Skin of body (tissue), 1 donor: ENCODE measurements at regions not wholly inside any gene's neighbourhood (a gene's known extent, or its start where the extent isn't known, plus 50 kb on each side); places are given as distances from the start of the nearest gene placed in this dataset.

Source experiments
- DNase-seq: peaks from one replicate; lab custom pipeline; 2025; lab: John Stamatoyannopoulos, UW

DNA sequence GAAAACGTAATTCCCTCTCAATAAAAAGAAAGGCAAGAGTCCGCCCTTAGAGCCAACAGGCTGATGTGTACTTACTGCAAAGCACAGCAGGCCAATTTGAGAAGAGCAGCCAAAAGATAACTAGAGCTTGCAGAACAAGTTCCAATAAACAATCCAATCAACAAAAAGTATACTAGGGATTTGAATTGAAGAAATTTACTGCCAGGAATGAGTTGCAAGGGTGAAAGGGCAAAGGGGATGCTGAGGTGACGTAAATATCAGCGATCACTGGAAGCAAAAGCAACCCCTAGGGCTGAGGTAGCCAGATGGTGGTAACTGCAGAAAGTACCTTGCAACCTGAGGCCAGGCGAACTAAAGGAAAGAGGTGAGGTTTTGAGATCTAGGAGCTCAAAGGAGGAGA, 152.1 kb upstream of the TENM3 start:
- no peak for DNase-seq

DNA sequence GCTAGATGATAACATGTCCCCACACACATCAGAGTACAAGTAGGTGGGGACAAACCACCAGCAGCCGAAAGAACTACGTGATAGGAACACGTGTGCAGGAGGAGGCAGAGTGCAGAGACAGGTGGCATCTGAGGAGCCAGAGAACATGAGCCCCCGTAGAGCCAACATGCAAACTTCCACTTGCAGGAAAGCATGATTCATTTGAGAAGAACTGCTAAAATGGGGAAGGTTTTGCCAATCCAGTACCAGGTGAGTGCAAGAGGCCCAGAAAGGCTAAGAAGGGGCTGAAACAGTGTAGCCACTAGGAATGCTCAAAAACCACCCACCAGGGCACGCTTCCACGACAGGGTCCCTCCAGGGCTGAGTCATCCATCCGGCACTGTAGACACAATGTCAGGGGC, 149.8 kb upstream of the TENM3 start:
- no peak for DNase-seq

DNA sequence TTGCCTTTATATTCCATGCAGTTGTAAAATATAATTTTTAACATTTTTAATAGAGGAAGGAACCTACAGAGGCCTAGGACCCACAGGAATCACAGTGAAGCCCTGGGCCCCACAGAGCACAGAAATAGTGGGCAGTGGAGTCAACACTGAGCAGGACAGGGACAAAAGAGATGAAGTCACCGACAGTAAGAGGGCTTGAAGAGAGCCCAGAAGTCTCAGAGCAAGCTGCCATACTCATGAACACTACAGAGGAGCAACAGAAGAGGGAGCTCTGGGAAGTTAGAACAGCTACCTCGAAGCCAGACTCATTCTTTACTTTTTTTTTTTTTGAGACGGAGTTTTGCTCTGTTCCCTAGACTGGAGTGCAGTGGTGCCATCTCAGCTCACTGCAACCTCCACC, 149.3 kb upstream of the TENM3 start:
- DNase-seq: no peak

DNA sequence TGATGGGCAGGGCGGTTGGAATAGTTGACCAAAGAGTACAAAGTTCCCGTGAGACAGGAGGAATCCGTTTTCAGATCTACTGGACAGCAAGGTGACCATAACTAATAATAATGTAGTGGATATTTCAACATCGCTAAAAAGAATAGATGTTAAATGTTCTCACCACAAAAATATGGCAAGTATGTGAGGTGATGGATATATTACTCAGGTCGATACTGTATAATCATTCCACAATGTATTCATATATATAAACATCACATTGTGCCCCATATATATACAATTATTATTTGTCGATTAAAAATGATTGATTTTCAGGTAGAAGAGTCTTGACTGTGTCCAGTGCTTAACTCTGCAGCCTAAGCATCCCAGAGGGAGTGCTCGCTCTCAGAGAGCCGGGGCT, 141.6 kb upstream of the TENM3 start:
- DNase-seq: no peak

DNA sequence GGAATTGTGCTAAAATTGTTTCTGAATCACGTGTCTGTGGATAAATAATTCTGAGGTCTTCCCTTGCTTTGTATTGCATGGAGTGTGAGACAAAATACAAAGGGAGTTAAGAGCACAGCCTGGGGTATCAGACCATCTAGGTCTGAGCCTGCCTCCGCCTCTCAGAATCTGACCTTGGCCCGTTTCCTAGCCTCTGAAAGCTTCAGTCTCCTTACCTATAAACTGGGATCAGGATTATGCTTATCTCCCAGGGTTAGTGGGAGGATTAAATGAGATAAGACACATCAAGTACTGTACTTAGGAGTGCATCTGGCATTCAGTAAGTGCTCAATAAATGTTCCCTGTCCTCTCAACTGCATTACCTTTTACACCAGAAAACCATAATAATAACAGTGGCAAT, 140.6 kb upstream of the TENM3 start:
- no peak for DNase-seq

DNA sequence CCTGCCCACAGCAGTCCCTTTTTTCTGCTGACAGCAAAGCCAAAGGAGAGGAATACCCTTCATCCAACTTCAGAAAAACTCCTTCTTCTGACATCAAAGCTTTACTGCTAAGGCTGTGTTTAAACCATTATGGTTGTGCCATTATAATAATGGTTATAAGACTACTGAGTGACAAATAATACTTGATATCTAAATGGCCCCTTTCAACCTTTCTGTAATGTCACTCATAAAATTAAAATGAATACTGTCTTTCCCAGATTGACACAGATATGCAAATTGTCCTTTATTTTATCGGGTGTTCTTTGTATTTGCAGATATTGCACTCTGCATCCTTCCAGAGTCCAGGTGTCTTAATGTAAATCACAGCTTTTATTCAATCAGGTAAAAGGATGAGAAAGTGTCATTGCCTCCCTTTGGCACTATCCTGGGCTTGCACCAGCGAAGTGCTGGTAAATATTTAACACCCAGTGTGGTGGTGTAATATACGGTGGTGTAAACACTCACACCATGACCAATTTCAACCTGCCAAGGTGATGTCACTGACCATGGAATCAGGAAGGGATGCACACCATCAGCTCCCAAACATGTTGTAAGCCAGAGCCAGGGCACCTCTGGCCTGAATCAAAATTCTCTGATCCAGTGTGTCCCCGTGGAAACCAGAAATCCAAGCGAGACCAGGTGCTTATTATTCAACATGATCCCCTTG, 139.4 kb upstream of the TENM3 start:
- no peak for DNase-seq

DNA sequence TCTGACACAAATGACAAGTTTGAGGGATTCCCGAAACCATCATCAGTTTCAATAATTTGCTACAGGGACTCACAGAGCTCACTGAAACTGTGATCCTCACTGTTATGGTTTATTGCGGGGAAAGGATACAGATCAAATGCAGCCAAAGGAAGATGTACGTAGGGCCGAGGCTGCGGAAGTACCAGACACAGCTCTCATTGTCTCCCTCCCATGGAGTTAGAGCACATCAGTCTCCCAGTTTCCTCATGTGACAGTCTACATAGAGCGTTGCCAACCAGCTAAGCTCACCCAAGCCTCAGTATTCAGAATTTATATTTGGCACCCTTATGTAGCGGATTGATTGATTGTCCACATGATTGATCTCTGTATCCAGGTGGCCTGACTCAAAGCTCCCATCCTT, 137.8 kb upstream of the TENM3 start:
- DNase-seq: no peak

DNA sequence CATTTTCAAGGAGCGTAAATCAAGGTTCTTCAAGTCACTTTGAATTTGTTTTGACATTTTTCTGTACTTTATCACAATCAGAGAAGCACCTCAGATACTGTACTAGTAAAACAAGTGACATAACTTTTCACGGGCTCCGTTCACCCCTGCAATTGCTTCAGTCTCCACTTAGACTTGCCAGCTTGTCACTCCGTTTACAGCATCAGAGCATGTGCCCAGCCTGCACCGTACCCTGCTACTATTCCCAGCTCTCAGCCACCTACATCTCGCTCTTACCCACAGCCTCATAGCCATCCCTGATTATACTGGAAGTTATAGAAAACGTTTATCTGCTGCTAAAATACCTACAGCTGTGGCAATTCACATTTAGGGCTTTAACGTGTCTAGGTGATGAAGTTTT, 135.3 kb upstream of the TENM3 start:
- no peak for DNase-seq

DNA sequence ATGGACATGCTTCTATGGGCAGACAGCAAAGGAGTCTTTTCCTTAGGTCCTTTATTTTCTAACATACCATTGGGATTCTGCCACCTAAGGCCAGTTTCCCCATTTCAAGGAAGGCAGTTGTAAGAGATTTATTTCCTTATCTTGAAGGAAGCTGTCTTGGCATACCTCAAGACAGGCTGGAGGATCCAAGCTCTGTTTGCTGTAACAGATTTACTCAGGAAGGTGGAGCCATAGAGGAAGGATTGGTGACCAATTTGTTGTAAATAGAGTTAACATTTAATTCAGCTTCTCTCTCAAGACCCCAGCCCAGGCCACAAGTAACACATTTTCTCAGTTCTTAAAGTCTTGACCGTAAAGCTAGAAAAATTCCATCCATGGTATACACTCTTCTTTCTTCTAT, 131.6 kb upstream of the TENM3 start:
- DNase-seq: no peak

DNA sequence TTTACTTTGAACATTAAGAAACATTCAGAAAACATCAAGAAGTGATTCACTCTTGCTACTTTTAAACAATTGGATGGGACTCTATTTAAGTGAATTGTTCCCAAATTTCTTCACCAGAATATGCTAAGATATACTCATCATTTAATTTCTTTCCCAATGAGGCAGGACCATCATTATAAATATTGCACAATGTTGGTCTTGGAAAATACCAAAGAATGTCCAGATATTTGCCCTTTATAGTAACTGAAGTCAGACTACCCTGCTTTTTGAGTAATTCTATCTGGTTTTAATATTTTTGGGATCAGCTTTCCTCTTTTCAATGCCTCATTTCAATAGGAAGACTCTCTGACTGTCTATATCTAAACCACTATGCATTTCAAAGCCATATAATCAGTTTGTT, 129.4 kb upstream of the TENM3 start:
- no peak for DNase-seq

DNA sequence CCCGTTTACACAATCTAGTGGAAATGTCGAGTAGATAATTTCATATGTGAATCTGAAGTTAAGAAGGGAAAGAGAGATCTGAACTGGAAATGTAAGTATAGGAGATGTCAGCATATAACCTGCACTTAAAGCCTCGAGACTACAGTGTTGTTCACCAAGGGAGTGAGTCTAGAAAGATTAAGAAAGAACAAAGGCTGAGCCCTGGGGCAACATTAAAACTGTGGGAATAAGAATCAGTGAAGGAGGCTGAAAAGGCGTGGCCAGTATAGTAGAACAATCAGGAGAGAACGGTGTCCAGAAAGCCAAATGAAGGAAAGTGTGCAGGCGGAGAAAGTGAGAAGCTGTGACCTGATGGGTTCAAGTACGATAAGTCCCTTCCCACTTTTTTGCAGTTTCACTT, 118.8 kb upstream of the TENM3 start:
- DNase-seq: no peak

DNA sequence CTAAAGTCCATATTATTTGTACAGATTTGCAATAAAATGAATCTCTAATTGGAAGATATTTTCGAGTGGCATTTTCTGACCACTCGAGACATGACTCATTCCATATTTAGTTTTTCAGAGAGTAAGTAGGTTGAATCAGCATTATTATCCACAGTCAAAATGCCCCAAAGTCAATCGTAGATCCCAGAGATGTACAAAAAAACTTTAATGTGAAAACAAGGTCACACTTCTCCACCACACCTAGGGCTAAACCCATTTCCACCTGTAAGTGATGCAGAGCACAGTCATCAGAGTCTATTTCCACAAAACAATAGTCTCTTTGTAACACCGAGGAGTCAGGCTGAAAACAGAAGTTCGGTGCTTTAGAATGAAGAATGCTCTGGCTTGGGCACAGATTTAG, 117.1 kb upstream of the TENM3 start:
- no peak for DNase-seq

DNA sequence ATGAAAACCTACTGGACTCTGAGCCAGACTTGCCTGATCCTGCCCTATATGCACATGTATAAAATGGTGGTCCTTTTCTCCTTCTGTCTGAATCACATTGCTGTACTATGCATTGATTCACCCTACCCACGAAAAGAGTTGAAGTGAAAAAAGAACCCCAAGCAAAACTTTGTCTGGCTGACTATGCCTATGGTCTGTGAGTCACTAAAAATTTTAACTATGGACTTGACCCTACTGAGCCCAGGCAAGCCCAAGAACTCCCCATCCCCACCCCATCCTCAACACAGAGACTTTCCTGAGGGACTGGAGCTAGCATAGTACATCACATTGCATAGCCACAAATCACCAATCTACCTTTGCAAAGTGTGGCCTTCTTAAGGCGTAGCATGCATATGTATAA, 116.6 kb upstream of the TENM3 start:
- DNase-seq: no peak

DNA sequence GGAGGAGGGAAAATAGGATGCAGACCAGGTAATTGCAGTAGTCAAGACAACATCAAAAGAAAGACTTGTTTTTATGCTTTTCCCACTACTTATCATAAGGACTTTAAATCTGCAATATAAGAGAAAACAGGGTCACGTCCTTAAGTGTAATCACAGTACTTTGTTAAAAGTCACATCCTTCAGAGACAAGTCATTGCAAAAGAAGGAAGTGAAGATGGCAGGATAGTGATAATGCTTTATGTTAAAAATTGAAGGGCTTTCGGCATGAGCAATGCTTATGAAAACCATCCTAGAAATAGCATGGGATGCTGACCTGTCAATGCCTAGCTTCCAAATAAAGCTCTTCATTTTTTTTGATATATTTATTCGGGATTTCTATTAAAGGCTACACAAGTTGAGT, 110.2 kb upstream of the TENM3 start:
- DNase-seq: no peak

DNA sequence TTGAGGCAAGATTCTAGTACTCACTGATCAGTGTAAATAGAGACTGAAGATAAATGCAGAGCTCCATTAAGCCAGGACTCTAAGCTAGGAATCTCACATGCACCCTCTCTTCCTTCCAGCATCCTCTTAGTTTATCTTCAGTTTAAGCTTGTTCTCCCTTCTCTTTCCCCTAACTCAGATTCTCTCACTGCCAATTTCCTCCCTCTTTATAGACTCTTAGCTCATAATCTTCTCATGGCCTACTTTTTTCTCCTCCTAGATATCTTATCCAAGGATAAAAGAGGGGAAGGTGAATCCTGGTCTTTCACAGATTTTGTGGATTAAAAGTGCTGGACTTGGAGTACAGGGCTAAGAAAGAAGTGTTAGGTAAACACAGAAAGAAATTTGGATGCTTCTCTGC, 108.9 kb upstream of the TENM3 start:
- no peak for DNase-seq

DNA sequence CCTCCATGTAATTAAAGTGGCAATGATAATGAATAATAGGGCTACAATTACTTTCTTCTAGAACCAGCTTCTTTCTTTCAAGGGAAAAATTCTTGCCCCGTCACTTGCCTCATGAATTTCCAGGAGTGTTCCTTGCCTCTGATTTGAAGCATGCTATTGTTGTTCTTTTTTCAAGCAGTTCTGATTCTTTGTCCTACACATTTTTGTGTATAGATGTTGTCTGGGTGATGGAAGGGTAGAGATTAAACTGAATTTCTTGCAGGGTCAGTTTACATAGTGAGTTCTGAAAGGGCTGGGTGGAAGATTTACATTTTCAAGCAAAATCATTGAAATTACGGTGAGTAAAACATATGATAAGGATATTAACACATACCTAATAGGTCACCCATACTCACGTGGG, 107.0 kb upstream of the TENM3 start:
- no peak for DNase-seq

DNA sequence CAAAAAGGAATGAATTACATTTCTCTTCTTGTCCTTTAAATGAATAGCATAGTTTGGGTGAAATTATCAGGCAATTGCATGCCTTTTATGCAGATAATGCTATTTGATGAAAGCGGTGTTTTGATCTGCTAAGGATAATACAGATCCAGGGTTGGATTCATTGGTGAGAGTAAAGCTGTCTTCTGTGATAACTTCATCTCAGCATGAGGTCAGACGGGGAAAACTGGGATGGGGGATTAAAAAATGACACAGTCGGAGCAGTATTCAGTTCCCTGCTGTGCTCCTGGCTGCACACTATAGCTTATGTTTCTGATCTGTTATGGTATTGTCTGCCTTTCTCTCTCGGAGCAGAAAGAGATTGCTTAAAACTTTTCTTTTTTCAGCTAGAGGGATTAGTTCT, 105.9 kb upstream of the TENM3 start:
- DNase-seq: no peak

DNA sequence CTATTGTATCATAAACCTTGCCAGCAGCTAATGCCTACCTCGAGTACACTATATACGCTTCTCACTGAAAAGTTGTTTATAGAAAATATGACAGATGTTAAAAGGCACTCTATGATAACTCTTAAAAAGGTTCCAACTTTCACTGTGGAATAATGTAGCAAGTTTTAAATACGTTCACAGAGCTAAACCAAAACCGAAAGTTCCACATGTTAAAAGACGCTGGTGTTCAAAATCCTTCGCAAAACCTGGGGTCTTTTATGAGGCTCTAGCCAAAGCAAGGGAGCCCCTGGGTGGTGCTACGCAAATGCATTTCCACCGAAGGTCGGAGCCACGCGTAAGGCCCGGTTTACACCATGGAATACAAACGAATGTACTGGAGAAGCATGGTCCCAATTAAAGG, 103.7 kb upstream of the TENM3 start:
- no peak for DNase-seq

DNA sequence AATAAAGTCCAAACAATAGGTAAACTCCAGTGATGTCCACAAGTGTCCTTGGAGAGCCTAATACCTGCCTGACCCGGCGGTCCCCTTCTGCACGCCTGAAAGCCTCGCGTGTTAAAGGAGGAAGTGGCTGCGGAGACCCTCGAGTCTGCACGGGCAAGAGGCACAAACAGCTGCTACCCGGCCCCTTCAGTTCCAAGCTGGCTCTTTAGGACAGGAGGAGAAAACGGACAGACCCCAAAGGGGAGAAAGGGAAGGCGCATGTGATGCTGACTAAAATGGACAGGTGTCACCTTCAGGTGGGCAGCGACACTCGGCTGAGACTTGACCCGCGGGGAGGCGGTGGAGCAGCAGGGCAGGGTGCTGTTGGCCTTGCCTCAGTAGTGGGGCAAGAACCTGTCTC, 102.7 kb upstream of the TENM3 start:
- no peak for DNase-seq

DNA sequence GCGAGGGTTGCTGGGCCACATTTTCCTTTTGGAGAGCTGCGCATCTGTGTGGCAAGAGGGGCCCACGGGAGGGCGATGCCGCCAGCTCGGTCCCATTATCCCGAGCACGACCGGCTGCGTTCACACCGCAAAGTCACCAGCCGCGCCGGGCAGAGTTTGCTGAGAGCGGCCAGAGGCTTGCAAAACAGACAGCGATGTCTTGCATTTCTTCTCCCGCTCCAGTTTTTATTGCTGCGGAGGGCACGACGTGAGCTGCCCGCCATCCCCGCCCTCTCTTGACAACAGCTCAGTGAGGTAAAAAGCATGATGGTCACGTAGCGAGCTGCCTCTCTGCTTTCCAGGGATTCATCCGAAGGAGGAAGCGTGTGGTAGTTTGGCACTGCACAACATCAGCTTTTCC, 102.1 kb upstream of the TENM3 start:
- DNase-seq: no peak

DNA sequence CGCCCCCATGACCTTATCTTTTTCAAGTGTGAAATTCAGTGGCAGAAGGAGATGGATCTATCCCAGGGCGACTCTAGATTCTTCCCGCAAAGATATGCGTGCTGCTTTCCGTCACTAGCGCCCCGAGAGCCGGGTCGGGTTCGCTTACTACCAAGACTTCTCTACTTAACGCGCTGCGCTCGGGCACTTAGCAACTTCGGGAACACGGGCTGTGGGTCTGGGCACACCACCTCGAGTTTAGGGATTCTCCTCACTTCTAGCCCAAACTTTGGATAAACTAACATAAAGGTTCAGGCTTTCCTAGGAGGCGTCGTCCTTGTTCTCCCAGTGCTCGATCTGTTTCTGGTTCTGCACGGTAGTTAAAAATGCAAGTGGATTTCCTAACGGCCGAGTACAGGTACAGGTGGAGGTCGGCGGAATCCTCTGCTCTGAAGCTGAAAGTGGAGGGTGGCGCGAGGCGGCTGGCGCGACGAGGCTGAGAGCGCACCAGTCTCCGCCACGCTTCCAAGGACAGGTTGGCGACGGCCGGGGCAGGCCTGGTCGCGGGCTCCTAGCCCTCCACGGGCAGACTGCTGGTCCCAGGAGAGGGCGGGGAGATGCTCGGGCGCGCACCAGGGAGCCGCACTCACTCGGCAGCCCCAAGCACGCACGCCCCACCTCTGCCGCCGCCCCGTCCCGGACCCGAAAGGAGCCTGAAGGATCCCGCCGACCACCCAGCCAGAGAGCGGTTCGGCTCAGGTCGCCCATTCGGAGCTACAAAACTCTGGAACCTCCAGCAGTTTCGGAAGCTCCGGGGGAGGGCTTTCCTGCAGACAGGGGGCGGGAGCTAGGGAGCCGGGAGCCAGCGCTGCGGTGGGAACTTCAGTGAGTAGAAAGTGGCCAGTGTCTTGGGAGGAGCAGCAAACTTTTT, 100.8 kb upstream of the TENM3 start:
- DNase-seq: peak; percentile 15

DNA sequence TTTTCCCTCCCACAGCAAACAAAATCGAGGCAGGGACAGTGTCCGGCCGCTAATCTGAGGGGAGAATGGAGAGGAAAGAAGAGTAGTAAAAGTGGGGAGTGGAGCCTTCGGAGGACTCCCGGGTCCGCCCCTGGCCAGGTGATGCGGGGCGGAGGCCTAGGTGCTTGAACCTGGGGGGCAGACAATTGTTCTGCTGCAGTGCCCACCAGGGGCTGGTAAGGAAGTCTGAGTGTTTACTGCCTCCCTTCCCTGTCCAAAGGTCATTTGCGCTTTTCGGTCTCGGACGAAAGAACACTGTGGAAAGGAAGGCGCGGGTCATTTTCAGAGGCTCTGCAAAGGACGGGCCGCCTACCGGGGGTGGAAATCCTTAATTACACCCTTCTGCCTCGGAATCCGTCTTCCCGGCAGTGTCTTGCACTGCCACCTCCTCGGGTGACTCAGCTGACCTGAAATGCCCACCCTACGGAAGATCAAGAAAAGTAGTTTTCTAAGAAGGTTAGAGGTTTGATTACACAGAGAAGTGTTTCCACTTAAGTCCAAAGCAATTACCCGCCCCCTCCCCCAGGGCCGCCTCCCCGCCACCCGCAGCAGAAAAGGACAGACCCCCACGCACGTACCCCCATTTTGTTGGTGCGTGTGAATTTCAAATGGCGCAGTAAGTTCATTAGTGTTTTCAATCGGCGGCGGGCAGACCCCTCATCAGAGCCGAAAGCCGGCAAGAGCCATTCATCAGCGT, 99.9 kb upstream of the TENM3 start:
- DNase-seq: no peak
